BE2C (cell line): ENCODE measurements at regions not wholly inside any gene's neighbourhood (a gene's known extent, or its start where the extent isn't known, plus 50 kb on each side); places are given as distances from the start of the nearest gene placed in this dataset.
"Not testable (repeated sequence)": the region's sequence is repeated elsewhere in the genome, so short reads cannot be mapped to it uniquely, and the experiment has no call there.

Experiments
- DNase-seq: peaks from one replicate; pipeline ENCODE4 v3.0.0-alpha.2; 2020
- H3K27me3 ChIP-seq: fragments of 250-450 bp; sonication (Bioruptor Pico); 2 replicates; pipeline ENCODE4 v1.5.1; 2020; ENCODE audit warnings: mild to moderate bottlenecking
- H3K36me3 ChIP-seq: fragments of 250-450 bp; sonication (Bioruptor Pico); 2 replicates; pipeline ENCODE4 v1.5.1; 2020; ENCODE audit warnings: mild to moderate bottlenecking
- H3K4me1 ChIP-seq: fragments of 250-450 bp; sonication (Bioruptor Pico); 2 replicates; pipeline ENCODE4 v1.5.1; 2020
- H3K4me3 ChIP-seq: 2 replicates; pipeline ENCODE4 v1.5.1; 2011; ENCODE audit warnings: low read depth, low read length
- H3K9me3 ChIP-seq: fragments of 250-450 bp; sonication (Bioruptor Pico); 2 replicates; pipeline ENCODE4 v1.5.1; 2020
- TF ChIP-seq, protein P1 (sequence below): IDR thresholded peaks from 2 replicates; pipeline ENCODE4 v1.5.1; 2012; ENCODE audit warnings: mild to moderate bottlenecking, low read depth, low read length

DNA sequence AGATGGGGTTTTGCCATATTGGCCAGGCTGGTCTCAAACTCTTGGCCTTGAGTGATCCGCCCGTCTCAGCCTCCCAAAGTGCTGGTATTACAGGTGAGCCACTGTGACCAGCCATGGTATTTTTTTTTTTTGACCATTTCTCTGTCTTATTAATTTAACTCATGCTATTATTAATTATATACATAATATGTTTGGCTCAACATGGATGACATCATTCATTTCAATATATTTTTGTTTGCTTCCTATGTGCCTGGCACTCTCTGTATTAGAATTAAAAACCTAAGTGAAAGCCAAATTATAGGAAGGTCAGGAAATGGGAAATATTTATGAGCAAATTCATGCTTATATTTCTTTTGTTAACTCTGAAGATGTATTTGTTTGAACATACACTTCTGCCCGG is 55.8 kb upstream of the AKIRIN2 start:
- Histone ChIP-seq H3K4me1 (no peaks in the 10 kb centered on the region), H3K36me3 (no peaks in the 10 kb centered on the region), H3K9me3 (no peaks in the 10 kb centered on the region), H3K27me3 (no peaks in the 10 kb centered on the region), H3K4me3 (no peak overlapping the region)
- TF ChIP-seq, protein P1, sequence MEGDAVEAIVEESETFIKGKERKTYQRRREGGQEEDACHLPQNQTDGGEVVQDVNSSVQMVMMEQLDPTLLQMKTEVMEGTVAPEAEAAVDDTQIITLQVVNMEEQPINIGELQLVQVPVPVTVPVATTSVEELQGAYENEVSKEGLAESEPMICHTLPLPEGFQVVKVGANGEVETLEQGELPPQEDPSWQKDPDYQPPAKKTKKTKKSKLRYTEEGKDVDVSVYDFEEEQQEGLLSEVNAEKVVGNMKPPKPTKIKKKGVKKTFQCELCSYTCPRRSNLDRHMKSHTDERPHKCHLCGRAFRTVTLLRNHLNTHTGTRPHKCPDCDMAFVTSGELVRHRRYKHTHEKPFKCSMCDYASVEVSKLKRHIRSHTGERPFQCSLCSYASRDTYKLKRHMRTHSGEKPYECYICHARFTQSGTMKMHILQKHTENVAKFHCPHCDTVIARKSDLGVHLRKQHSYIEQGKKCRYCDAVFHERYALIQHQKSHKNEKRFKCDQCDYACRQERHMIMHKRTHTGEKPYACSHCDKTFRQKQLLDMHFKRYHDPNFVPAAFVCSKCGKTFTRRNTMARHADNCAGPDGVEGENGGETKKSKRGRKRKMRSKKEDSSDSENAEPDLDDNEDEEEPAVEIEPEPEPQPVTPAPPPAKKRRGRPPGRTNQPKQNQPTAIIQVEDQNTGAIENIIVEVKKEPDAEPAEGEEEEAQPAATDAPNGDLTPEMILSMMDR: no peak
- no peak for DNase-seq

DNA sequence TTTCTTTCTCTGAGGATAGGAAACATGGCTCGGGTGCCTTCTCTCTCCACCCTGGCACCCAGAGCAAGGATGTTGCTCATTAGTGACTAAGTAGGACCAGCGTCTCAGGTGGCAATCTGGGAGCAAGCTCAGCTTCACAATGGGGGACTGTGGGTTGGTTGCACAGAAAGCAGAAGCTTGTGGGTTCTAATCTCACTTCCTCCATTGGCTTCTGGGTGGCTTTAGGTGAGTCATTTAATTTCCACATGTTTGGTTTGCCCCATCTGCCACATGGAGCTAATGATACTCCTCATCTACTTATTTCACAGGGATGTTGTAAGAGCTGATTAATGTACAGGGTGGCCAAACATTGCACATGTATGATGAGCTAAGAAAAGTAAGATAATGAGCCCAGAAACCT is 54.8 kb upstream of the AKIRIN2 start:
- Histone ChIP-seq H3K36me3 (no peaks in the 10 kb centered on the region), H3K27me3 (no peaks in the 10 kb centered on the region), H3K4me1 (no peaks in the 10 kb centered on the region), H3K4me3 (no peak overlapping the region), H3K9me3 (no peaks in the 10 kb centered on the region)
- TF ChIP-seq, protein P1: no peak
- no peak for DNase-seq

DNA sequence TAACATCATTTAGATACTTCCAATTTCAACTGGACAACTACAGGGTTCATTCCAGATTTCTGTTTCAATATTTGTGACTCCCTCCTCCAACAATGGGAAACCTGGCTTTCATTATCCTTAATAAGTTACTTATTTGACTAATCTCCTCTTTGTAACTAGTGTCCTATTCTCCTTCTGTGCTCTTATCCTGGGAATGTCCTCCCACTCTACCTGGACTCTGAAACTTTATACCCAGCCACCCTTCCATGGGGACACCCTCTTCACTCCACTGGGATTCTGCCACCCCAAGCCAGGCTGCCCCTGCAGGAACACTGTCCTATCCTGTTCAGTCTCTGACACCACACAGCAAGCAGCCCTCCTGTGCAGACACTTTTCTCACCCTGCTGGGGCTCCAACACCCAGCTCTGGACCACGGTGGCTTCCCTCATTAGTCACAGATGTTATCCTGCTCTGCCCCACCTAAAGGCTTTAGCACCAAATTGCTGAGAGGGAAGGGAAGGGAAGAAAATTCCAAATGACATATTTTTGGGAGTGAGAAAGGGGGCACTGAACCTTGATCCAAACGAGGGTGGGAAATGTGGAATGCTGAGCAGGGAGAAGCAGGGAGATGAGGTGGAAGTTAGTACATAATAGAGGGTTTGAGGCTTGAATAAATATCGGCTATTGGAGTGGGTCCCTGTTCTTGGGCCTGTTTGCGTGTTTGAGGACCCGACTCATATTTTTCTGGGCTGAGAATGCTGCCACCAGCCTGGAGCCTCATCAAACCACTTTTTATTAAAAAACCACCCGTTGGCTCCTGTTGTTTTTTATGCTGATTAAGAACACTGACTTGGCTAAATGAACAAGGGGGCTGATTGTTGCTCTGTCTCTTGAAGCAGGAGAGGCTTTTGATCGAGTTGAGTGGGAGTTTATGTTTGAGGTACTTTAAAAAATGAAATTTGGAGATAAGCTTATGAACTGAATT is 54.0 kb upstream of the AKIRIN2 start:
- no peaks in the 10 kb centered on the region for H3K9me3 ChIP-seq
- H3K4me3 ChIP-seq: no peak overlapping the region
- no peak for DNase-seq
- H3K4me1 ChIP-seq: no peaks in the 10 kb centered on the region
- TF ChIP-seq, protein P1: no peak
- no peaks in the 10 kb centered on the region for H3K36me3 ChIP-seq
- no peaks in the 10 kb centered on the region for H3K27me3 ChIP-seq

DNA sequence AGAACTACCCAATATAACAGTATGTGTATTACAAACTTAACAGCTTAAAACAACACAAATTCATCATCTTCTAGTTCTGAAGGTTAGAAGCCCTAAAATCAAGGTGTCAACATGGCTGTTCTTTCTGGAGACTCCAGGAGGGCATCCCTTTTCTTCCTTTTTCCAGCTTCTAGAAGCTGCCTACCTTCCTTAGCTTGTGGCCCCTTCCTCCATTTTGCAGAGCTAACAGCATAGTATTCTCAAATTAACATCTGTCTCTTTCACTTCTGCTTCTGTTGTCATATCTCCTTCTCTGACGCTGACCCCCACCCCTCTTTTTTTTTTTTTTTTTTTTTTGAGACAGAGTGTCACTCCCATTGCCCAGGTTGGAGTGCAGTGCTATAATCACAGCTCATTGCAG is 52.8 kb upstream of the AKIRIN2 start:
- Histone ChIP-seq H3K27me3 (no peaks in the 10 kb centered on the region), H3K9me3 (no peaks in the 10 kb centered on the region), H3K4me3 (no peak overlapping the region), H3K4me1 (no peaks in the 10 kb centered on the region), H3K36me3 (no peaks in the 10 kb centered on the region)
- DNase-seq: no peak
- TF ChIP-seq, protein P1: no peak

DNA sequence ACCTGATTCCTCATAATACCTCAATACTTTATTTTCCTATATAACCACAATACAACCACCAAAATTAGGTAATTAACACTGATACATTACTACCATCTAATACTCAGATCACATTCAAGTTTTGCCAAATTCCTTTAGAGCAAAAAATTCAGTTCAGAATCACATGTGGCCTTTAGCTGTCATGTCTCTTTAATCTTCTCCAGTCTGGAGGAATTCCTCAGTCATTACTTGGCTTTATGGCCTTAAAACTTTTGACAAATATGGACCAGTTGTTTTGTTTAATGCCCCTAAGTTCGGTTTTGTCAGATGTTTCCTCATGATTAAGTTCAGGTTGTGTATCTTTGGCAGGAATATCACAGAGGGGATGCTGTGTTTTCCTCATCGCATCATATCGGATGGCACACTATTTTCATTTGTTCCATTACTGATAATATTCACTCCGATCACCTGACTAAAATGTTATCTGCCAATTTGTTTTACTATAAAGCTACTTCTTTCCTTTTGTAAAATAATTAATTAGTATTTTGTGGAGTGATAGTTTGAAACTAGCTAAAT is 51.2 kb upstream of the AKIRIN2 start:
- TF ChIP-seq, protein P1: no peak
- Histone ChIP-seq H3K9me3 (no peaks in the 10 kb centered on the region), H3K36me3 (no peaks in the 10 kb centered on the region), H3K4me3 (no peak overlapping the region), H3K27me3 (no peaks in the 10 kb centered on the region), H3K4me1 (no peaks in the 10 kb centered on the region)
- no peak for DNase-seq

DNA sequence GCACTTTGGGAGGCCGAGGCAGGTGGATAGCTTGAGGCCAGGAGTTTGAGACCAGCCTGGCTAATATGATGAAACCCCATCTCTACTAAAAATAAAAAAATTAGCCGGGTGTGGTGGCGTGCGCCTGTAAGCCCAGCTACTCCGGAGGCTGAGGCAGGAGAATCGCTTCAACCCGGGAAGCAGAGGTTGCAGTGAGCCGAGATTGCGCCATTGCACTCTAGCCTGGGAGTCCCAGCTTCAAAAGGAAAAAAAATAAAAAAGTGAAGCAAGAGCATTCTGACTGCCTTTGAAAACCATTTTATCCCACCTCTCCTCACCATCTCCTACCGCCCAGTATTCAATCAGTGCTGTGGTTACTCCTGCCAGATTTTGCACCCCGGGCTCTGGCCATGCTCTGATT is 50.5 kb upstream of the AKIRIN2 start:
- H3K27me3 ChIP-seq: not testable (repeated sequence)

More for the DNA sequence above, 50.5 kb upstream of the AKIRIN2 start:
- H3K9me3 ChIP-seq, H3K36me3 ChIP-seq, H3K4me3 ChIP-seq, DNase-seq, H3K4me1 ChIP-seq: not testable (repeated sequence)
